Non-pigmented ciliary epithelial cell (primary cell): ENCODE measurements at regions not wholly inside any gene's neighbourhood (a gene's known extent, or its start where the extent isn't known, plus 50 kb on each side); places are given as distances from the start of the nearest gene placed in this dataset.
"Not testable (repeated sequence)": the region's sequence is repeated elsewhere in the genome, so short reads cannot be mapped to it uniquely, and the experiment has no call there.

Experiments
- DNase-seq: peaks from one replicate; pipeline ENCODE4 v3.0.0-alpha.2; 2010; ENCODE audit warnings: low read depth

GRCh38 chr6:90911642-90912041, 324.8 kb upstream of the MAP3K7 start:
- DNase-seq: no peak

- no peak for DNase-seq
These were observed 324.0 kb upstream of the MAP3K7 start for GRCh38 chr6:90910893-90911292.

- no peak for DNase-seq
These were observed 321.2 kb upstream of the MAP3K7 start for GRCh38 chr6:90907931-90908655.

- DNase-seq: no peak
These were observed 318.5 kb upstream of the MAP3K7 start for GRCh38 chr6:90905351-90905750.

GRCh38 chr6:90900034-90900433, 313.2 kb upstream of the MAP3K7 start:
- DNase-seq: no peak

GRCh38 chr6:90898763-90899162, 311.9 kb upstream of the MAP3K7 start:
- no peak for DNase-seq

- no peak for DNase-seq
These were observed 309.2 kb upstream of the MAP3K7 start for GRCh38 chr6:90896075-90896547.

- DNase-seq: no peak
These were observed 308.6 kb upstream of the MAP3K7 start for GRCh38 chr6:90895299-90896074.

GRCh38 chr6:90894285-90895130, 307.6 kb upstream of the MAP3K7 start:
- DNase-seq: no peak

GRCh38 chr6:90893400-90893799, 306.5 kb upstream of the MAP3K7 start:
- no peak for DNase-seq

- no peak for DNase-seq
These were observed 305.4 kb upstream of the MAP3K7 start for GRCh38 chr6:90892271-90892670.

- no peak for DNase-seq
These were observed 304.5 kb upstream of the MAP3K7 start for GRCh38 chr6:90891355-90891754.

- no peak for DNase-seq
These were observed 303.9 kb upstream of the MAP3K7 start for GRCh38 chr6:90890683-90891330.

GRCh38 chr6:90887764-90888163, 300.9 kb upstream of the MAP3K7 start:
- DNase-seq: no peak

- DNase-seq: no peak
These were observed 298.8 kb upstream of the MAP3K7 start for GRCh38 chr6:90885611-90886056.

- not testable (repeated sequence) for DNase-seq
These were observed 298.3 kb upstream of the MAP3K7 start for GRCh38 chr6:90885137-90885536.

GRCh38 chr6:90877616-90878015, 290.7 kb upstream of the MAP3K7 start:
- no peak for DNase-seq

GRCh38 chr6:90874931-90875330, 288.1 kb upstream of the MAP3K7 start:
- no peak for DNase-seq

- no peak for DNase-seq
These were observed 286.1 kb upstream of the MAP3K7 start for GRCh38 chr6:90872981-90873380.

- no peak for DNase-seq
These were observed 283.7 kb upstream of the MAP3K7 start for GRCh38 chr6:90870561-90870960.

GRCh38 chr6:90868656-90869055, 281.8 kb upstream of the MAP3K7 start:
- no peak for DNase-seq

GRCh38 chr6:90868256-90868655, 281.4 kb upstream of the MAP3K7 start:
- DNase-seq: no peak
